ENCODE measurements at regions not wholly inside any gene's neighbourhood (a gene's known extent, or its start where the extent isn't known, plus 50 kb on each side); places are given as distances from the start of the nearest gene placed in this dataset.

DNA sequence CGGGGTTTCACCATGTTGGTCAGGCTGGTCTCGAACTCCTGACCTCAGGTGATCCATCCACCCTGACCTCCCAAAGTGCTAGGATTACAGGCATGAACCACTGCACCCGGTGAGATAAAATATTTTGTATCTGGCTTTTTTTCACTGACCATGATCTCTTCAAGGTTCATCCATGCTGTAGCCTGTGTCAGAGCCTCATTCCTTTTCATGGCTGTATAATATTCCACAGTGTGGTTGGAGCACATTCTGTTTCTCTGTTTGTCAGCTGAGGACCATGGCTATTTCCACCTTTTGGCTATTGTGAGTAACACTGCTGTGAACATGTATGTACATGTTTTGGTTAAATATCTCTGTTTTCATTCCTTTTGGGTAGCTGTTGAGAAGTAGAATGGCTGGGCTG is 169.2 kb downstream of the SHOX start:
- H3K56ac ChIP-seq (ENCODE audit: low read length) = no peak overlapping the region
- no peaks in the 10 kb centered on the region for H3K79me2 ChIP-seq (ENCODE audit: control insufficient read depth, insufficient read depth, low read length)
- no peak overlapping the region for H3K4ac ChIP-seq (ENCODE audit: low read depth, low read length)
- H3K4me2 ChIP-seq (ENCODE audit: low read length) = no peak overlapping the region
- DNase-seq = no peak
- no peaks in the 10 kb centered on the region for H3K36me3 ChIP-seq (ENCODE audit: control insufficient read depth, insufficient read depth, low read length)
- H3K27me3 ChIP-seq (ENCODE audit: insufficient read depth, low read length, poor library complexity) = no peaks in the 10 kb centered on the region
- H3K27ac ChIP-seq (ENCODE audit: low read depth, low read length) = no peak overlapping the region
- H3K4me3 ChIP-seq (ENCODE audit: low read length) = no peak overlapping the region
- no CpG with 5 or more reads among the region's 3 CpGs for WGBS (ENCODE audit: extremely low coverage, insufficient coverage, low lambda C conversion rate)
- H2BK15ac ChIP-seq (replicated peaks; ENCODE audit: low read depth) = no peak overlapping the region
- H2BK120ac ChIP-seq (ENCODE audit: low read depth, low read length) = no peak overlapping the region
- no peak overlapping the region for H3K18ac ChIP-seq (ENCODE audit: low read length)
- H4K5ac ChIP-seq (ENCODE audit: low read length) = no peak overlapping the region
- no peaks in the 10 kb centered on the region for H3K79me1 ChIP-seq (ENCODE audit: low read length)
- H3K9ac ChIP-seq (ENCODE audit: low read length) = no peak overlapping the region
- no peak overlapping the region for H2BK5ac ChIP-seq (ENCODE audit: low read length)
- H3K23ac ChIP-seq (ENCODE audit: low read length) = no peak overlapping the region
- H2AK5ac ChIP-seq (ENCODE audit: low read length) = no peak overlapping the region
- no peak overlapping the region for H4K8ac ChIP-seq (ENCODE audit: low read depth, low read length)
- H3K4me1 ChIP-seq (ENCODE audit: control insufficient read depth, low read depth, low read length) = no peaks in the 10 kb centered on the region

DNA sequence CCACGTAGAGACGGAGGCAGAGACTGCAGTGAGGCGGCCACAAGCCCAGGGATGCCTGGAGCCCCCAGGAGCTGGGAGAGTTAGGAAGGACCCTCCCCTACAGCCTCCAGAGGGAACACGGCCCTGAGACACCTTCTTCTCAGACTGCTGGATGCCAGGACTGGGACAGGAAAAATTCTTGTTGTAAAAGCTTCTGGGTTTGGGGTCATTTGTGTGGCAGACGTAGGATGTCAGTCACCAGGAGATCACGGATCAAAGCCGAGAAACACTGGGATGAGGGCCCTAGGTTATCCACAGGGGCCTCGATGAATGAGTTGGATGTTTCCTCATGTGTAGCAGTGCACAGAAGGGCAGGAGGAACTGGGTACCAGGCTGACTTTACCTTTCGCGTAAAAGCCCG is 163.7 kb downstream of the SHOX start:
- Histone ChIP-seq H3K4me2 (ENCODE audit: low read length) (no peak overlapping the region), H2BK5ac (ENCODE audit: low read length) (no peak overlapping the region), H3K4me3 (ENCODE audit: low read length) (no peak overlapping the region), H2BK120ac (ENCODE audit: low read depth, low read length) (no peak overlapping the region), H2BK15ac (replicated peaks; ENCODE audit: low read depth) (no peak overlapping the region), H3K36me3 (ENCODE audit: control insufficient read depth, insufficient read depth, low read length) (no peaks in the 10 kb centered on the region), H4K5ac (ENCODE audit: low read length) (no peak overlapping the region), H3K56ac (ENCODE audit: low read length) (no peak overlapping the region), H2AK5ac (ENCODE audit: low read length) (no peak overlapping the region), H3K4me1 (ENCODE audit: control insufficient read depth, low read depth, low read length) (no peaks in the 10 kb centered on the region), H3K23ac (ENCODE audit: low read length) (no peak overlapping the region), H3K4ac (ENCODE audit: low read depth, low read length) (no peak overlapping the region), H3K18ac (ENCODE audit: low read length) (no peak overlapping the region), H3K9ac (ENCODE audit: low read length) (no peak overlapping the region), H3K27me3 (ENCODE audit: insufficient read depth, low read length, poor library complexity) (no peaks in the 10 kb centered on the region), H3K79me2 (ENCODE audit: control insufficient read depth, insufficient read depth, low read length) (no peaks in the 10 kb centered on the region), H3K27ac (ENCODE audit: low read depth, low read length) (no peak overlapping the region), H4K8ac (ENCODE audit: low read depth, low read length) (no peak overlapping the region), H3K79me1 (ENCODE audit: low read length) (no peaks in the 10 kb centered on the region)
- no CpG with 5 or more reads among the region's 11 CpGs for WGBS (ENCODE audit: extremely low coverage, insufficient coverage, low lambda C conversion rate)
- no peak for DNase-seq

DNA sequence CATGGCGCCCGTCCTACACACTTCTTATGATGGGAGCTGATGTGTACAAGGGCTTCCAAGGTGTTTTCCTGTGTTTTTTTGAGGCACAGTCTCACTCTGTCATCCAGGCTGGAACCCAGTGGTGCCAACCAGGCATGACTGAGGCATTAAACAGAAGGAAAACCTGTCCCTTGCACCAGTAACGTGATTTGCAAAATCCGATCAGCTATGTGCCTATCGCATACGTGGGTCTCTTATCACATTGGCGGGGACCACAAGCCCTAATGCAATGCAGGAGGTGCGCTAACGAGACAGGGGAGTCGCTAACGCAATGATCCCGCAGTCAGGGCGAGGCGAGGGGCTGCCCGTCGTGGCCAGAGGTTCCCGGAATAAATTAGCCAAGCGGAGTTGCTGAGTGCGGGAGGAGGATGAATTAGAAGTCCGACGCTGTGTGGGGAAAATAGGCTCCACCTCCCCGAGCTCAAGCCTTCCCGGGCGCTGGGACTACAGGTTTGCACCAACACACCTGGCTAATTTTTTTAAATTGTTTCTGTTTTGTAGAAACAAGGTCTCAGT is 162.7 kb downstream of the SHOX start:
- Histone ChIP-seq H3K18ac (ENCODE audit: low read length) (no peak overlapping the region), H2BK15ac (replicated peaks; ENCODE audit: low read depth) (no peak overlapping the region), H4K8ac (ENCODE audit: low read depth, low read length) (no peak overlapping the region), H3K27ac (ENCODE audit: low read depth, low read length) (no peak overlapping the region), H3K4me3 (ENCODE audit: low read length) (no peak overlapping the region), H3K23ac (ENCODE audit: low read length) (no peak overlapping the region), H3K27me3 (ENCODE audit: insufficient read depth, low read length, poor library complexity) (no peaks in the 10 kb centered on the region), H3K79me2 (ENCODE audit: control insufficient read depth, insufficient read depth, low read length) (no peaks in the 10 kb centered on the region), H3K79me1 (ENCODE audit: low read length) (no peaks in the 10 kb centered on the region), H2BK5ac (ENCODE audit: low read length) (no peak overlapping the region), H4K5ac (ENCODE audit: low read length) (no peak overlapping the region), H3K36me3 (ENCODE audit: control insufficient read depth, insufficient read depth, low read length) (no peaks in the 10 kb centered on the region), H3K56ac (ENCODE audit: low read length) (no peak overlapping the region), H3K9ac (ENCODE audit: low read length) (no peak overlapping the region), H2AK5ac (ENCODE audit: low read length) (no peak overlapping the region), H3K4ac (ENCODE audit: low read depth, low read length) (no peak overlapping the region), H3K4me2 (ENCODE audit: low read length) (no peak overlapping the region), H3K4me1 (ENCODE audit: control insufficient read depth, low read depth, low read length) (no peaks in the 10 kb centered on the region), H2BK120ac (ENCODE audit: low read depth, low read length) (no peak overlapping the region)
- DNase-seq = no peak
- no CpG with 5 or more reads among the region's 24 CpGs for whole genome bisulfite sequencing (ENCODE audit: extremely low coverage, insufficient coverage, low lambda C conversion rate)

DNA sequence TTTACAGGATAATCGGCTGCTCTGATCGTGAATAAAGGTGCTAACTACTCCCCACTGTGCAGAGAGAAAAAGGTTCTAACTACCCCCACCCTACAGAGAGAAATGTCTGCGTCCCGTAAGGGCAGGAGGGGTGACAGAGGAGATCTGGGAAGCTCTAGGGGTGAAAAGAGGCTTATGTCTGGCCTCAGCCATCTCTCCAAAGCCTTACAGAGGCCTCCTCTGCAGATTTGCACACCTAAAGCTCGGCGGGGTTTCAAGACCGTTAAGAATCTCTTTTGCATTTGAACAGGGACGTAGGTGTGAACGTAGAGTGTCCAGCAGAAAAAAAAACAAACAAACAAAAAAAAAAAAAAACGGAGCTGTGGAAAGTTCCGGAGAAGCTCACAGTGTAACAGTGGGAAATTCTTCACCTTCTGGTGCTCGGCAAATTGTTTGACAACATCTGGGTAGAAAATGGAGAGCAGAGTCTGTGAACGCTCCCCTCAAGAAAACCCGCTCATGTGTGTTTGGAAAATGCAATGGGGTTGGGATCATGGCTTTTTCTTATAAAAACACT is 161.0 kb downstream of the SHOX start:
- peak; percentile 23 for DNase-seq
- Histone ChIP-seq H3K9ac (ENCODE audit: low read length) (no peak overlapping the region), H3K79me2 (ENCODE audit: control insufficient read depth, insufficient read depth, low read length) (no peaks in the 10 kb centered on the region), H3K18ac (ENCODE audit: low read length) (no peak overlapping the region), H3K4me3 (ENCODE audit: low read length) (no peak overlapping the region), H3K4me2 (ENCODE audit: low read length) (peak overlapping the region; percentile 4), H4K5ac (ENCODE audit: low read length) (no peak overlapping the region), H4K8ac (ENCODE audit: low read depth, low read length) (no peak overlapping the region), H3K27ac (ENCODE audit: low read depth, low read length) (no peak overlapping the region), H3K27me3 (ENCODE audit: insufficient read depth, low read length, poor library complexity) (no peaks in the 10 kb centered on the region), H2BK5ac (ENCODE audit: low read length) (no peak overlapping the region), H3K56ac (ENCODE audit: low read length) (no peak overlapping the region), H3K4ac (ENCODE audit: low read depth, low read length) (no peak overlapping the region), H3K4me1 (ENCODE audit: control insufficient read depth, low read depth, low read length) (no peaks in the 10 kb centered on the region), H3K36me3 (ENCODE audit: control insufficient read depth, insufficient read depth, low read length) (no peaks in the 10 kb centered on the region), H3K23ac (ENCODE audit: low read length) (no peak overlapping the region), H2BK15ac (replicated peaks; ENCODE audit: low read depth) (no peak overlapping the region), H3K79me1 (ENCODE audit: low read length) (no peaks in the 10 kb centered on the region), H2AK5ac (ENCODE audit: low read length) (no peak overlapping the region), H2BK120ac (ENCODE audit: low read depth, low read length) (no peak overlapping the region)
- no CpG with 5 or more reads among the region's 14 CpGs for WGBS (ENCODE audit: extremely low coverage, insufficient coverage, low lambda C conversion rate)

DNA sequence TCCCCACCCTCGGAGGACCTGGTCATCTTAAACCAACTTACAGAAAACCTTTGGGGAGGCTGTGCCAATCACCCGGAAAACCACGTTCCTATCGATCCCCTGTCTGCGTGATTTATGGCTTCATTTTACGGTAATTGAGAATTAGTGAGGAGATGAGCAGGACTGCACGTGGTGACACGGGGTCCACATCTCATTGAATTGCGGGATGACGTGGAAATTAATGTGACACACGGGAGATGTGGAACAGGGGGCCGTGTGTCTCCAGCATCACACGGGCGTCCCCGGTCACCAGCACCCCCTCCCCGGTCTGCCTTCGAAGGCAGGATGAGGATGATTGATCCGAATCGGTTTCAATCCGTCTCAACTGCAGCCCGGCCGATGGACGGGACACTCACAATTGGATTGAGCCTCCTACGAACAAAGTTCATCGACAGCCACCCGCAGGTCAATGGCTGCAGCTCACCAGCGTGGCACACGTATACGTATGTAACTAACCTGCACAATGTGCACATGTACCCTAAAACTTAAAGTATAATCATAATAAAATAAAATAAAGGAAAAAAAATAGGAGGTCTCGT is 160.3 kb downstream of the SHOX start:
- Histone ChIP-seq H3K79me1 (ENCODE audit: low read length) (no peaks in the 10 kb centered on the region), H3K4ac (ENCODE audit: low read depth, low read length) (no peak overlapping the region), H3K36me3 (ENCODE audit: control insufficient read depth, insufficient read depth, low read length) (no peaks in the 10 kb centered on the region), H3K79me2 (ENCODE audit: control insufficient read depth, insufficient read depth, low read length) (no peaks in the 10 kb centered on the region), H3K56ac (ENCODE audit: low read length) (peak overlapping the region; percentile 15), H3K4me2 (ENCODE audit: low read length) (no peak overlapping the region), H4K5ac (ENCODE audit: low read length) (no peak overlapping the region), H3K4me3 (ENCODE audit: low read length) (no peak overlapping the region), H3K23ac (ENCODE audit: low read length) (no peak overlapping the region), H4K8ac (ENCODE audit: low read depth, low read length) (no peak overlapping the region), H3K27ac (ENCODE audit: low read depth, low read length) (no peak overlapping the region), H2BK15ac (replicated peaks; ENCODE audit: low read depth) (no peak overlapping the region), H2BK5ac (ENCODE audit: low read length) (no peak overlapping the region), H3K9ac (ENCODE audit: low read length) (no peak overlapping the region), H2BK120ac (ENCODE audit: low read depth, low read length) (no peak overlapping the region), H2AK5ac (ENCODE audit: low read length) (no peak overlapping the region), H3K27me3 (ENCODE audit: insufficient read depth, low read length, poor library complexity) (no peaks in the 10 kb centered on the region), H3K18ac (ENCODE audit: low read length) (no peak overlapping the region), H3K4me1 (ENCODE audit: control insufficient read depth, low read depth, low read length) (no peaks in the 10 kb centered on the region)
- WGBS (ENCODE audit: extremely low coverage, insufficient coverage, low lambda C conversion rate) = no CpG with 5 or more reads among the region's 30 CpGs
- DNase-seq = no peak

DNA sequence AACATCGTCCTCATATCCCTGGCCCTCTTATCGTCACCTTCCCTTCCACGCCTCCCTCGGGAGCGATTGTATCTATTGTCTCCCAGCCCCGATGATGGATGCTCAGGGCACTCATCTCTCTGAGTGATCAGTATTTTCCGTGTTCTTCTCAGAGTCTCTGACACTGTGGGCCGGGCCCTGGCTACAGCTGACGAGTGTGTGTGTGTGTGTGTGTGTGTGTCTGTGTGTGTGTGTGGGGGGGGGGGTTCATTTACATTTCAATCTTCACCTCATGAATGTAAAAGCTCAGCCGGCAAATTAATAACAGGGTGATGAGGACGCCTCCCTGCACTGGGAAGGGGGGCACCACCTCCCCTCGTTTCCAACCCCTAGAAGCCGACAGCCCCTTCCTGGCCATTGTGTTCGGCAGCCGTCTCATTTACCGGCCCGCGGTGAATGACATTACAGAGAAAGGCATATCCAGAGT is 159.5 kb downstream of the SHOX start:
- no peak overlapping the region for H3K27ac ChIP-seq (ENCODE audit: low read depth, low read length)
- no CpG with 5 or more reads among the region's 18 CpGs for WGBS (ENCODE audit: extremely low coverage, insufficient coverage, low lambda C conversion rate)
- no peak overlapping the region for H3K4me2 ChIP-seq (ENCODE audit: low read length)
- H2AK5ac ChIP-seq (ENCODE audit: low read length) = no peak overlapping the region
- H3K79me2 ChIP-seq (ENCODE audit: control insufficient read depth, insufficient read depth, low read length) = no peaks in the 10 kb centered on the region
- H3K4me1 ChIP-seq (ENCODE audit: control insufficient read depth, low read depth, low read length) = no peaks in the 10 kb centered on the region
- no peak overlapping the region for H3K4ac ChIP-seq (ENCODE audit: low read depth, low read length)
- no peaks in the 10 kb centered on the region for H3K27me3 ChIP-seq (ENCODE audit: insufficient read depth, low read length, poor library complexity)
- no peak overlapping the region for H3K9ac ChIP-seq (ENCODE audit: low read length)
- H2BK5ac ChIP-seq (ENCODE audit: low read length) = no peak overlapping the region
- no peak overlapping the region for H3K4me3 ChIP-seq (ENCODE audit: low read length)
- H3K23ac ChIP-seq (ENCODE audit: low read length) = no peak overlapping the region
- no peak overlapping the region for H2BK120ac ChIP-seq (ENCODE audit: low read depth, low read length)
- H4K8ac ChIP-seq (ENCODE audit: low read depth, low read length) = no peak overlapping the region
- DNase-seq = peak; percentile 26
- H2BK15ac ChIP-seq (replicated peaks; ENCODE audit: low read depth) = no peak overlapping the region
- H3K18ac ChIP-seq (ENCODE audit: low read length) = no peak overlapping the region
- no peak overlapping the region for H4K5ac ChIP-seq (ENCODE audit: low read length)
- H3K36me3 ChIP-seq (ENCODE audit: control insufficient read depth, insufficient read depth, low read length) = no peaks in the 10 kb centered on the region
- no peaks in the 10 kb centered on the region for H3K79me1 ChIP-seq (ENCODE audit: low read length)
- no peak overlapping the region for H3K56ac ChIP-seq (ENCODE audit: low read length)
